ENCODE measurements at regions not wholly inside any gene's neighbourhood (a gene's known extent, or its start where the extent isn't known, plus 50 kb on each side); places are given as distances from the start of the nearest gene placed in this dataset.

DNA sequence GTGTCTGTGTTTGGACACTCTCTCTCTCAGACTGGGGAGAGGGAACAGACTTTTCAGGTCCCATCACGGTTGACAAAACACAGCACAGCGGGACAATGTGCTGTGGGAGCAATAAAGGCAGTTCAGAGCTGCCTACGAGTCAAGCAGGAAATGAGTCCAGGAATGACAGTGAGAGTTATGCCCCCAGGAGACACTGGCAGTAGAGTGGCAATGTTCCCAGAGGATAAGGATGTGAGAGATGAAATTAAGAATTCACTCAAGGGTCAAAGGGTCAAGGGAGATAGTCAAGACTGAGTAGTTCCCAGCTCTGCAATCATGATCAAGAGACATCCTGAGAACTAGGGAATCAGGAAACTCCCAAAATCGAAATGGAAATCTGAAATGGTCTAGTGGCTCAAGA lies 156.1 kb downstream of the LURAP1L start:
- TF ChIP-seq, protein P1, sequence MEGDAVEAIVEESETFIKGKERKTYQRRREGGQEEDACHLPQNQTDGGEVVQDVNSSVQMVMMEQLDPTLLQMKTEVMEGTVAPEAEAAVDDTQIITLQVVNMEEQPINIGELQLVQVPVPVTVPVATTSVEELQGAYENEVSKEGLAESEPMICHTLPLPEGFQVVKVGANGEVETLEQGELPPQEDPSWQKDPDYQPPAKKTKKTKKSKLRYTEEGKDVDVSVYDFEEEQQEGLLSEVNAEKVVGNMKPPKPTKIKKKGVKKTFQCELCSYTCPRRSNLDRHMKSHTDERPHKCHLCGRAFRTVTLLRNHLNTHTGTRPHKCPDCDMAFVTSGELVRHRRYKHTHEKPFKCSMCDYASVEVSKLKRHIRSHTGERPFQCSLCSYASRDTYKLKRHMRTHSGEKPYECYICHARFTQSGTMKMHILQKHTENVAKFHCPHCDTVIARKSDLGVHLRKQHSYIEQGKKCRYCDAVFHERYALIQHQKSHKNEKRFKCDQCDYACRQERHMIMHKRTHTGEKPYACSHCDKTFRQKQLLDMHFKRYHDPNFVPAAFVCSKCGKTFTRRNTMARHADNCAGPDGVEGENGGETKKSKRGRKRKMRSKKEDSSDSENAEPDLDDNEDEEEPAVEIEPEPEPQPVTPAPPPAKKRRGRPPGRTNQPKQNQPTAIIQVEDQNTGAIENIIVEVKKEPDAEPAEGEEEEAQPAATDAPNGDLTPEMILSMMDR (IDR thresholded peaks at IDR 0.05), result no peak
- no peak for DNase-seq
- intact Hi-C loops (cut with DNase I), result no loop called here
- Histone ChIP-seq H3K9me3 (no peaks in the 10 kb centered on the region), H3K4me1 (no peaks in the 10 kb centered on the region), H3K27me3 (no peaks in the 10 kb centered on the region), H3K9ac (ENCODE audit: low read depth in 2 of 2, low read length in 2 of 2) (no peak overlapping the region), H3K4me3 (no peak overlapping the region), H3K27ac (no peak overlapping the region), H3K36me3 (no peaks in the 10 kb centered on the region)

DNA sequence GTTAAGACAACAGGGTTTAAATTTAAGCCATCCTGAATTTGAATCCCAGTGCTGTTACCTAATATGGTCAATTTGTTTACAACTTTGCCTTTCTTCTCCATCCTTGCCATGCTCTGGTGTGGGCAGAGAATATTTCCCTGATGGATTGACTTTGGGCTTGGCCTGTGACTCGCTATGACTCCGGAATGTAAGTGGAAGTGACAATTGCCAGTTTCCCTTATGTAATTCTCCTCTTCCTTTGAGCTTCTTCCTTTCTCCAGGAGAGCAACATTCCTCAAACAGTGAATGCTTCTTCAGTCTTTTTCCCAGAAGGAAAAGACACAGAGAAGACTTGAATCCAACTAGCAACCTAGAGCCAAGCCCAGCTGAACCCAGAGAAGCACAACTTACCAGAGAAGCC lies 159.1 kb downstream of the LURAP1L start:
- no peak overlapping the region for H3K4me3 ChIP-seq
- DNase-seq, result no peak
- H3K27ac ChIP-seq, result no peak overlapping the region
- no peaks in the 10 kb centered on the region for H3K4me1 ChIP-seq
- TF ChIP-seq, protein P1 (IDR thresholded peaks at IDR 0.05), result no peak
- no peaks in the 10 kb centered on the region for H3K36me3 ChIP-seq
- H3K9me3 ChIP-seq, result no peaks in the 10 kb centered on the region
- H3K27me3 ChIP-seq, result no peaks in the 10 kb centered on the region
- H3K9ac ChIP-seq (ENCODE audit: low read depth in 2 of 2, low read length in 2 of 2), result no peak overlapping the region
- intact Hi-C loops (cut with DNase I), result no loop called here

DNA sequence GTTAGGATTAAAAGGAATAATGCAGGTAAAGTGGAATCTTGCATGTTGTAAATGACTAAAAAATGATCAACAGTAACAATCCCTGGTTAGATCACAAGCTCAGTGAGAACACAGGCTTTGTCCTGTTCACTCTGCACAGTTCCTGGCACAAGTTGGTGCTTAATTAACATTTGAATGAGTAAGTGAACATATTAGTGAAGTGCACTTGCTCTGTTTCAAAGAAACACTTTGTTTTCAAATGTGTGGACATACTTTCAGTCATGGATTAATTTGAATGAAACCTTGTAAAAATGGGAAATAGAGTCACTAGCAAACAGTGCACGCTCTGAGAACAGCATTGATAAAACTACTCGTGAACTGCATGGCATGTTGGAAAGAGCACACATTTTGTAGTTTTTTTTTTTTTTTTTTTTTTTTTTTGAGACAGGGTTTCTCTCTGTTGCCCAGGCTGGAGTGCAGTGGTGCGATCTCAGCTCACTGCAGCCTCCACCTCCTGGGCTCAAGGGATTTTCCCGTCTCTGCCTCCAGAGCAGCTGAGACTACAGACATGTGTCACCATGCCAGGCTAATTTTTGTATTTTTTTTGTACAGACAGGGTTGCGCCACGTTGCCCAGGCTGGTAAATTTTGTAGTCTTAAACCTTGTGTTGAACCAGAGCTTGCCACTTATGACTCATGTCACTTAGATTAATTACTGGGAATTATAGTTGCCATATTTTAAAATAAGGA lies 159.9 kb downstream of the LURAP1L start:
- TF ChIP-seq, protein P1 (IDR thresholded peaks at IDR 0.05), result no peak
- no peaks in the 10 kb centered on the region for H3K36me3 ChIP-seq

DNA sequence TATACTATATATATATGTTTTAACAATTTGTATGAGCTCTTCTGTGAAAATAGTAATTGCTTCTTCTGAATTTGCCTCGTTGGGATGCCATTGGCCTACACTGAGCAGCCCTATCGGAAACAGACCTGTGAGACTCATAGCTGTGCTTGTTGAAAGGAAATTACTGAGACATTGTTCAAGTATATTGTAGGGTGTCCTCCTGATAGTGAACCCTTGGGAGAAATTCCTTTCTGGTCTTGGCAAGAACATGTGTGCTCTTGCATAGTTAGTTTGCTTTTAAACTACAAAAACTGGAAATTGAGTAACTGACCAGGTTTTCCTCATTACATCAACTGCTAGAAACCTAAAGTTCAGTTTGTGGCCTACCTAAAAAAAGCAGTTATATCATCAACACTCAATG lies 160.9 kb downstream of the LURAP1L start:
- Histone ChIP-seq H3K9ac (ENCODE audit: low read depth in 2 of 2, low read length in 2 of 2) (no peak overlapping the region), H3K4me3 (no peak overlapping the region), H3K4me1 (no peaks in the 10 kb centered on the region), H3K27me3 (no peaks in the 10 kb centered on the region), H3K9me3 (no peaks in the 10 kb centered on the region), H3K36me3 (no peaks in the 10 kb centered on the region), H3K27ac (no peak overlapping the region)
- no peak for DNase-seq
- TF ChIP-seq, protein P1 (IDR thresholded peaks at IDR 0.05), result no peak
- intact Hi-C loops (cut with DNase I), result no loop called here

More for the DNA sequence above, 159.9 kb downstream of the LURAP1L start:
- Histone ChIP-seq H3K27me3 (no peaks in the 10 kb centered on the region), H3K27ac (no peak overlapping the region), H3K9ac (ENCODE audit: low read depth in 2 of 2, low read length in 2 of 2) (no peak overlapping the region), H3K4me3 (no peak overlapping the region), H3K9me3 (no peaks in the 10 kb centered on the region), H3K4me1 (no peaks in the 10 kb centered on the region)
- no peak for DNase-seq
- intact Hi-C loops (cut with DNase I), result no loop called here

DNA sequence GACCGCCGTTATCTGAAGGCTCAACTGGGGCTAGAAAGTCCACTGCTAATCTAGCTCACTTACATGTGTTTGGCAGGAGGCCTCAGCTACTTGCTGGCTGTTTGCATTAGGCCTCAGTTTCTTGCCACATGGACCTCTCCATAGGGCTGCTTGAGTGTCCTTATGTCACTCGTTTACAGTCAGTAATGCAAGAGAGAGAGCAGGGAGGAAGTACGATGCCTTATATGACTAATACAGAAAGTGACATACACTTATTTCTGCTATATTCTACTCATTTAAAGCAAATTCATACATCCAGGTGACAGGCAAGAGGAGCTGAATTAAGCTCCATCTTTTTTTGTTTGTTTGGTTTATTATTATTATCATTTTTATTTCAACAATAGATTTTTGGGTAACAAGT lies 179.6 kb downstream of the LURAP1L start:
- Histone ChIP-seq H3K4me3 (no peak overlapping the region), H3K4me1 (no peaks in the 10 kb centered on the region), H3K27me3 (no peaks in the 10 kb centered on the region), H3K9ac (ENCODE audit: low read depth in 2 of 2, low read length in 2 of 2) (no peak overlapping the region), H3K27ac (no peak overlapping the region), H3K36me3 (no peaks in the 10 kb centered on the region), H3K9me3 (no peaks in the 10 kb centered on the region)
- TF ChIP-seq, protein P1 (IDR thresholded peaks at IDR 0.05), result no peak
- intact Hi-C loops (cut with DNase I), result no loop called here
- DNase-seq, result no peak

All from colonic mucosa (tissue), 4 donors.